HG03521 (cell line): ENCODE measurements at regions not wholly inside any gene's neighbourhood (a gene's known extent, or its start where the extent isn't known, plus 50 kb on each side); places are given as distances from the start of the nearest gene placed in this dataset.

Experiments
- ATAC-seq: cut with Tn5 transposase; IDR thresholded peaks from one replicate; pipeline ENCODE4 v1.9.1; 2021; ENCODE audit warnings: mild to moderate bottlenecking, moderate library complexity; ENCODE audit not compliant: unreplicated experiment

DNA sequence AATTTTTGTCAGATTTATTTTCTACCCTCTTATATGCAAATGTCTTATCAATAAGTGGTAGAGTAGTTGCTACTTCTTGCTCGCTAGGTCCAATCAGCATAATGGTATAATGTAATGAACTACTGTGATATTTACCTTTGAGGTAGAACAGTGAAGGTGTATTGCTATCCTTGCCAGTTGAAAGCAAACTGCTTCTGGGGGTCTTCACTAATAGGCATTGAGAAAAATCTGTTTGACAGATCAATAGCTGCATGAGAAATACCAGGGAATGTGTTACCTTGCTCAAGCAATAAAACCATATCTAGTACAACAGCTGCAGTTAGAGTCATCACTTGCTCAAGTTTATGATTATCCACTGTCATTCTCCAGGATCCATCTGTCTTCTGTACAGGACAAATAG is 50.1 kb upstream of the EFEMP1 start:
- no peak for ATAC-seq

DNA sequence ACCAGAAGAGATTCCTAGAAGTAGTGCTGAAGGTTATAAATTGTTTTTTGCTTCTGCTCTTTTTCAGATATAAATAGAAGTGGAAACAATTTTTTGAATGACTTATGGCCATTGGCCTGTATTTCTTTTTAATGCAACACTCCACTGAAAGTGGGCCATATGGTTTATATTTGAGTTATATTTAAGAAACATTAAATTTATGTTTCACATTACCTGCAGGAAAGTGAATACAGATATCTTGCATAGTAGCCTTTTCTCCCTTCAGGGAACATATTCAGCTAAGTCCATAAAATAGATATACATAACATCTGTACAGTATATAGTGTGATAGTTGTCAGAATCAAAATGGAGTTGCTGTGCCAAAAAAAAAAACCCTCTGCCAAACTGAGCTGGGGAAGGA is 53.1 kb upstream of the EFEMP1 start:
- no peak for ATAC-seq

DNA sequence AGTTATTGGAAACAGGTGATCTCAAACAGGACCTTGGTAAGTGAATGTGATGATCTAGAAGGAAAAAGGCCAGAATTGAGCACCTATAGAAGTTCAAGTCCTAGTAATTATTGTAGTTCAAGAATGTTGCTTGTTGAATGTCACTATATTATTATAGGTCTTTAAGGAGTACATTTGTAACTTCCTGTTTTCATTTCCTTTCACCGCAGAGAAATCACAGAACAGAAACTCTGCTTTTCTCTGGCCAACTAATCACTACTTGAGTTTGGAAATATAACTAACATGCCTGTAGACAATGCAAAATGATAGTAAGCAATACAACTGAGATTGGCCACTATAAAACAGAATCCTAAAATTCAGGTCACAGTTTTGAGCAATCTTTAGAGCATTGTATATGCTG is 61.8 kb upstream of the EFEMP1 start:
- ATAC-seq: peak; percentile 75

DNA sequence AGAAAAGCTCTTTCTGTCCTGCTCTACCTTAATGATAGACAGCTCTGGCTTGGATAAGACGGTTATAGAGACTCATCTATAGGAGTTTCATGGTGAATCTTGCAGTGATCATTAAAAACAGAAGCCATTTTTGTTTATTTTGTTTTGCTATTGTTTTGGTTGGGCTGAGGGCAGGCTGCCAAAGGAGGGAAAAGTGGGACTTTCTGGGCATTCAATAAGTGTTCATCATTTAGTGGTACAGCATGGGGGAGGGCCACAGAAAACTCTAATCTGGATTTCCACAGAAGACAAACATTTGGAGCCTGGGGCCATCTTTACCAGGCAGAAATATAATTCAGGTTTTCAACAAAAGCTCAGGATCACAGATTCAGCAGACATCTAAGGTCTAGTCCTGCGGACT is 62.4 kb upstream of the EFEMP1 start:
- ATAC-seq: no peak

DNA sequence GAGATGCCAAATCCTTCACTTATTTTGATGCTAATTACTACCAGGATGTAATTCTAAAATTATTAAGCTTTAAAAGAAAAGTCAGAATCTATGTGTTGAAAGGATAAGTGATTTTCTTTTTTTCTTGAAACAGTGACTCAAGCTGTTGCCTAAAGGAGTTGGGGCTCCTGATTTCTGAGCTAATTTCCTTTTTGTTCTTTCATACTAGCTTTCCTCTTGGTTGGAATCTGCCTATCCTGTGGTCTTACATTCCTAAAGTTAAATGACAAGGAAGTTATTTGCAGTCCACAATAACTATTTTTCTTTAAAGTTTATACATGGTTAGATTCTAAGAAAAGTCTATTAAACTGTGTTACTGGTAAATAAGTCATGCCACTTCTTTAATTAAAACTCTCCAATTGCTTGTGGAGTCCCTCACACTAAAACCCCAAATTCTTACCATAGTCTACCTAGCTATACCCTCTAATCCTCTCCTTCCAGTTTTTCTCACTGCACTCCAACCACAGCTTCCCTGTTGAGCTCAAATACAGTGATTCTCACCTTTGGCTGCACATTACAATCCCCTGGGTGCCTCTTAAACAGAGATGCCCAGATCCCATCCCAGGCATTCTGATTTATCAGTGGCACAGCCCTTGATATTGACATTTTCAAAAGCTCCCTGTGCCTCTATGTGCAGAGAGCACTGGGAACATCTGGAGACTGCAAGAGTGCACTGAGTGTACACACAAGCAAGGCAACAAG is 63.3 kb upstream of the EFEMP1 start:
- no peak for ATAC-seq

DNA sequence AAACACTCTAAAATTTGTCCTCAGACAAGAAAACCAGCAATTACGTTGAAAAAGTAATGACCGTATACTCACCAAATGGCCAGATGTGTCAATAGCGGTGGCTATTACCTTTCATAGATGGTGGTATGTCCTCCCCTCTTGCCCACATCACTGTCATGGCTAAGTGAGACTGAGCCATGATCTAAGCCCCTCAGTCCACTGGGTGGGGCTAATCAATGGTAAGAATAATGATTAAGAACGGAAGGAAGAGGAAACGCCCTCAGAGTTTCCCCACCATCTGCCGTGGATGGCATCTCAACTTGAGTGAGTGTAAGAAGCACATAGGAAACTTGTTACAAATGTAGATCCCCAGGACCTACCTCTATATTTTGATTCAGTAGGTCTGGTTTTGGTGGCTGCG is 65.8 kb upstream of the EFEMP1 start:
- ATAC-seq: no peak

DNA sequence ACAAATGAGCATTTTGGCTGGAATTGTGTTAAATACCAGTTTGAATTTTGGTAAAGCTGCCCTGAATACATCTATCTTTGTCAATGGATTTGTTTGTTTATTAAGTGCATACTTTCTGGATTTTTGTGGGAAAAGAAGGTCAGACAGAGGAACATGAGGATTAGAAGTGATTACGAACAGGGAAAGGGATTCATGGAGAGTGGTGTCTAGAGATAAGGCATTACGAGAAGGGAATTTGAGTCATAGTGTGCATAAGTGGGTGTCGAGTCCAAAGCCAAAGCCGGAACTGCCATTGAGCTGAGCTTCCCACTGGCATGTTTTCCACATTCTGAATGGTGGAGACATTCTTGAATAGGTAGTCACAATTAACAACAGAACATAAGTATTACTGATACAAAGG is 68.9 kb upstream of the EFEMP1 start:
- no peak for ATAC-seq

DNA sequence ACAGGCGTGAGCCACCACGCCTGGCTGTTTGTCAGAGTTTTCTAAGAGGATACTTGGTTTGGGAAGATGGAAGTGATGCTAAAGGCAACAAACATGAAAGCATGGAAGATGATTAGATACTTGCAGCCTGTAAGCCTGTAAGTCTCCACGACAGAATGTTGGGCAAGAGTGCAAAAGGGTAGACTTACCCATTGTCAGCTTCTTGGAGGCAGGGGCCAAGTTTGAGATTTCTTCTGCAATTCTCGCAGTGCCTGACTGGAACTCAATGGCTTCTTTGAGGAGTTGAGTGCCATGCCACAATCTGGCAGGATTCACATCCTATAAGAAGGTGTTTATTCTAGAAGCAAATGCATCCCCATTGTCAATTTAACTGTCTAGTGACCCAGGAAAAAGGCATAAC is 70.1 kb upstream of the EFEMP1 start:
- ATAC-seq: no peak

DNA sequence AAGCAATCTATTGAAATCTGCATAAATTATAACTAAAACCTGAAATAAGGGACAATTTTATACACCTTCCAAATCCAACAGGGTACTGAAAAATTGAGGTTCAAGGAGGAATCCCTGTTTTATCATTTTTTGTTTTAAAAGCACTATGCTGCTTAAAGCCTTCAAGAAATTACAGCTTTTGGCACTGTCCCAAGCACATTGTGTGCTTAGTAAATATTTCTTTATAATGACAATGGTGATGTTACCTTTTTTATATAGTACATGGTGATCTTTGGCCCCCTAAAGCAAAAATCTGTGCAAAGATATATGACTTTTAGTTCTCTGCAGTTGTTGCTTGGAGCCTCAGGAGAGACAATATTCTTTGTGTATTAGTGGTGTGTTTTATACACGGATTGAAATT is 71.6 kb upstream of the EFEMP1 start:
- ATAC-seq: no peak

DNA sequence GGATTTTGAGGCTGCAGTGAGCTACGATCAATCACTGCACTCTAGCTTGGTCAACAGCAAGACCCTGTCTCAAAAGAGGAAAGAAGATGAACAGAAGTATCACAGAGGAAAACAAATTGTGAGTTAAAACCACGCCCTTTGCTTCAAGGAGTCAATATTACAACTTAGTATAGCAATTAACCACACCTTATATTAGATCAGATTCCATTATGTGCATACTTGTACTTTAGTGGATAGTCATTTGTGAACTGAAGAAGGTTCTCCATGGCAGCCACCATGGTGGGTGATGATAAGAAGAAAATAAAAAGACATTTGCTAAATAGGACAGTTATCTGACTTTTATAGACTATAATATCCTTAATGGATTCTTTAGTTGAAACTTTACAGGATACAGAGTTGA is 72.3 kb upstream of the EFEMP1 start:
- ATAC-seq: no peak

DNA sequence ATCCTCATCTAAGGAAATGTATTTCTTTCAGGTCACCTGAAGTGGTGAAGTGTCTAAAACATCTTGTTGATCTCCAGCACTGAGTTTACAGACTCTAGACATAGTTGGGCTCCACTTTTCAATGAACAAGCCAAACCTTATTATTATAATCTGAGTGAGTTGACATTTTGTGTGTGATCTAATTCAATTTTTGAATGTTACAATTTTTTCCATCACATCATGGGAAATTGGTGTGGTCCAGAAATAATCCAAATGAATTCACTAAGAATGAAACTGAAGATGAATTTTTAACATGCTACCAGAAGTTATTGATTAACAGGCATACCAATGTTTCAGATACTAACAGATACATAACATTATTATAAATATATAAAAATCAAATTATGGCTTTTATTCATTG is 75.6 kb upstream of the EFEMP1 start:
- ATAC-seq: no peak

DNA sequence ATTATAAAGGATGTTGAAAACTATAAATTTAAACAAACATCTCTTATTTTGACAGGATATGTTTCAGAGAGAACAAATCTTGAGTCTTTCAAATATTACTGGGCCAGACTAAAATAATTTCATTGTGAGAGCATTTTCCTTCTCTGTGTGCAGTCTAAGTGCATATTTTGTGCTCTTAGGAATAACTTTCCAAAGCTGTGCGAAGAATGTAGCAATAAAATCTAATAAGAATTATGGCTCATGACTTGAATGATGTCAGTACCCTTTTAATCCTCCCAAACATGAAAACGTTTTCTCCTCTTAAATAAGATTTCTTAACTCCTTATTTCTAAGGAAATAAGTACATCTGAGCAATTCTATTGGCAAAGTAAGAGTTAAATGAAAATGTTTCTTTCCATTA is 76.2 kb upstream of the EFEMP1 start:
- no peak for ATAC-seq

DNA sequence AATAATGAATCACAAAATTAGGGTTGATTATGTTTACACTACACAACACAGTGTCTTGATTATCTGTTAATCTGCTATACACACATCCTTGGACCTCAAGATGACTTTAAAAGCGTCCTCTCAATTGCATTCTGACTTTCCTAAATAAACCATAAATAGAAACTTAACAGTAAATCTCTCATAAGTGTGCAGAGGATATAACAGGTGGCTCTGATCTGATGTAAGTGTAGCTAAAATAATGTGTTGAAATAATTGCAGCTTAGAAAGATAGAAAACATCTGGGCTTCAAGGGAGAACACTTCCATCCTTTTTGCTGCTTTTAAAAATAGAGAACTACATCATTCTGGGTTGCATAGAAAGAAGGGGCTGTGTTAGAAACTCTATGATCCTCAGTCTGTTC is 78.4 kb upstream of the EFEMP1 start:
- no peak for ATAC-seq

DNA sequence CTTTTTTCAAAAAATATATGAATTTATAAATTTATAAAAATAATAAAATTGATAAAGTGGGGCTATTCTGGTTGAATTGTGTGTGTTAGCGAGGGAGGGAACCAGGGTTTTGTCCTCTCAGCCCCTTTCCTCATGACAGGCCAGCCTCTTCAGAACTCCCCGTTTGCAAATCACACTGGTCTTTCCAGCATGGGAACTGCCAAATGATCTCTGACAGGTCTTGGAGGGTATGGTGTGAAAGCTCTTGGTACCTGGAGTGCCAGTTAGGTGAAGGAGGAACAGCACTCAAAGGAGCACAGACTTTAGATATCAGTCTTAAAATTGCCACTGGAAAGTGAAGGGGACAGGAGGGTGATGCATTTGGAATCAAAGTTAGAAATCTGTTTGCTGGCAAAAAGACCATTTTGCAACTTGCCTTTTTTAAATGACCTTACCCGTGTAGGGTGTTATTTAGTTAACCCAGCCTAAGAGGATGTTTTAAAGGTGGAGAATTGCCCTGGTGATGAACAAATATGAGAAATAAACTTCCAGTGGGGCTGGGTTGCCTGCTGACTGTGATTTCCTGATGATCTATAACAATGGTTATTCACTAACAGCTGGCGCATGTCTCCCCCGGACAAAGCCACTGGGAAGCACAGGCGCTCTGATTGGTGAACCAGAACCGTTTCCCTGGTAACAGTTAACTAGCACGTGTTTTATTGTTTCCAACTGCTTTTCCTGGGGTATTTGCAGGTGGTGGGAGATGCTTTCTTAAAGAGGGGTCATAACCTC is 85.3 kb upstream of the EFEMP1 start:
- ATAC-seq: no peak

DNA sequence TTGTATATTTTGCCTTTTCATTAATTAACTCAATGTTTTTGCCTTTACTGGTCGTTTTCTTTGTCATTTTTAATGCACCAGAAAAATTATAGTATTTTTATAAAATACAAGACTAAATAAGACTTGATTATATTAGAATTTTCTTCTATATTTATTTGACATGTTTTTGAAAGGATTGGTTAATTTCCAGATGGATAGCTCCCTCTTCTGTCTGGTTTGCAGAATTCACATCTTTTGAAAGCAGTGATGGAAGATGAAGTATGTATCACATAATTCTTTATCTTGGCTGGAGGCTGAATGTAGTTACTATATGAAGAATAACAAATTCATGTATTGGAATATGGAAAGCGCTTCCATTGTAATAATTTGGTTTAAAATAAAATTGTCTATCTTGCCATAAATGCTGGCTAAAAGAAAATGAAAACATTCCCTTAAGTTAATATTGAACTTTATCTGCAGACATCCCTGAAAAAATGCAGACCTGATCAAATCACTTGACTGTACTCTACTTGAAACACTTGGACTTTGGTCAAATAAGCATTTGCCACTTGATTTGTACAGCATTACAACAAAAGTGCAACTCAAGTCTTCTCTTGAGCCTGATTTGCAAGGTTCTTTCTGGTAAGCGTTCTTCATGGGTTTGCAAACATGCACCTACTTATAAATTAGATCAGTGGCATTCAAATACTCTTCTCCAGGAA is 86.3 kb upstream of the EFEMP1 start:
- no peak for ATAC-seq

DNA sequence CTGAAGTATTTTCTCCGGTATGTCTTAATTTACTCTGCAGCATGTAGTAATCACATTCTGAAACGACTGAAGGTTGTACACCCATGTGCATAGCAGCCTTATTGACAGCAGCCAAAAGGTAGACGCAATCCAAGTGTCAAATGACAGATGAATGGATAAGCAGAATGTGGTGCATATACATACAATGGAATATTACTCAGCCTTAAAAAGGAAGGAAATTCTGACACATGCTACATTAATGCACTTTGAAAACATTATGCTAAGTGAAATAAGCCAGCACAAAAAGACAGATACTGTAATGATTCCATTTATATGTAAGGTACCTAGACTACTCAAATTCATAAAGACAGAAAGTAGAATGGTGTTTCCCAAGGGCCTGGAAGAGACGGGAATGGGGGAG is 88.0 kb upstream of the EFEMP1 start:
- ATAC-seq: no peak

DNA sequence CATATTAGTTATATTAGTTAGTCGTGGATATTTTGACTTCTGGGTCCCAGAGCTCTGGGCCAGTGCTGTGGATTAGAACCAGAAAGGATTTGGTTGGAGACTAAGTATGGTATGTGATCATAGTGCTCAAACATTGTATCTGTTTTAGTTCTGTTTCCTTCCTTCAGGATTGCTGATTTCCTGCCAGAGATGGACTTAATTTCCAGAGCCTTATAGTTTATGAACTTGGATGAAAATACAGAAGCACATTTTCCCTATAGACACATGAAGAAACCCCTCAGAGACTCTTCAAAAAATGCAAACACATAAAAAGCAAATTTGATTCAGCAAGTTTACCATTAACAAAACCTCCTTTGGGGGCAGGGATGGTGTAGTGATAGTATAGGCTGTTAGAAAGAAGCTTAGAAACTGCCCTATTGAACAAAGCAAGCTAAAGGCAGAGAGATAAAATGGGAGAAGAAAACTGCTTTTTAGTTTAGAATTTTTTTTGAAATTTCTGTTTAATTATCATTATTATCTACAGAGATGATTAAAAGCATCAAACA is 88.7 kb upstream of the EFEMP1 start:
- ATAC-seq: no peak

DNA sequence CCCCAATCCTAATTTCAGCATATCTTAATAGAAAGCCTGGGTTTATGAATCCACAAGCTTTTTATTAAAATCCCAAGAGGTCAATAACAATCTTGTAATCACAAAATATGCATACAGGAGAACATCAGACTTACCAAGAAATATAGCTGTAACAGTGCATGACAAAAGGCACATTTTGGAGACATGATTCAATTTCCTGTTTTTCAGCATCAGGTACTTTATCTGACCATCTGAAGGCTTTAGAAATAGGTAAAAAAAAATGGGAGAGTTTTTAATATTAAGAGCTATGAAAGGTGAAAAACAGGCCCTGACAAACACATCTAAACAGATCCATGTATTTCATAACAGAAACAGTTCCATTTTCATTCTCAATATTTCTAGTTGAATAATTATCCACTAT is 89.9 kb upstream of the EFEMP1 start:
- no peak for ATAC-seq

DNA sequence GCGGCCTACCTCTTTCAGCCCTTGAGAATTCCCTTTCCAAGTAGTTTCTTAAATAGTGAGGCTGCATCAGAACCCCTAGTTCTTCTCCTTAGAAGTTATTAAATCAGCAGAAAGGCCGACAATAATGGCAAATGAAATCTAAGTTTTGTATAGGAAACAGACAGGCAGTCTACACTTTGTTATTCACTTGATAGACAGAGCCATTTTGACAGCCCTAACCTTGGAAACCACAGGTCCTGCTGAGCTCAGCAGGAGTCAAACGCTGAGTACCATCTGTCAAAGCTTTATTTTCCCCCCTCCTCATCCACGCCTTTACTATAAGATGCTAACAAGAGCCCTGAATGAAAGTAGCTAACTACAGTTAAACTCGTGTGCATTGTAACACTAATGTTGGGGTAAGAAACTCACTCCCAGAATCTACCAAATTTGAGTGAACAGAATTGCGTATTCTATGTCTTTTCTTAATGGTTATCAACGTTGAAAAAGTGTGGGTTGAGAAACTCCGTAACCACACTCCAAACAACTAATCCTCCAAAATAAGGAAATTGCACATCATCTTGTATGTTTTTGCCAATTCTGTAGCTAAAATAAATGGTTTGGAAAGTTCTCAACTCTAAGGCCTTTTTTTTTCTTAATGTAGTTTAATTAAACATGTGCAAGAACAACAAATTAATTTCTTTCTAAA is 90.6 kb upstream of the EFEMP1 start:
- ATAC-seq: no peak

DNA sequence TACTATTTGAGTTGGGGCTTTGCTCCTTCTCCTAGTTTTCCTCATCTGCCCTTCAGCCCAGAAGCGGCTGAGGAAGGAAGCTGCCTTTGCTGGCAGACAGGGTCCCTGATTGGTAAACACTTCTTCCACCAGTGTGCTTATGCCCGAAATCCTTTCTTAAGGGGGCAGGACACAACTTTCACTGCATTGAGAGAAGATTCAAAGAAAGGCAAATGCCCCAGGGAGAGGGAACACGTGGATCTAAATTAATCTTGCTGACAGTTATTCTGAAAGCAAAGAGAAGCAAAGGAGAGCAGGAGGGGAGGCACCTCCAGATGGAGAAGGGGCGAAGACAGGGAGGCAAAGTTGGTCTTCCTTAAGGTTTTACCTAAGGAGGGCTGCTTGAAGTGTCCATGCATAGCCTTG is 92.1 kb upstream of the EFEMP1 start:
- no peak for ATAC-seq

DNA sequence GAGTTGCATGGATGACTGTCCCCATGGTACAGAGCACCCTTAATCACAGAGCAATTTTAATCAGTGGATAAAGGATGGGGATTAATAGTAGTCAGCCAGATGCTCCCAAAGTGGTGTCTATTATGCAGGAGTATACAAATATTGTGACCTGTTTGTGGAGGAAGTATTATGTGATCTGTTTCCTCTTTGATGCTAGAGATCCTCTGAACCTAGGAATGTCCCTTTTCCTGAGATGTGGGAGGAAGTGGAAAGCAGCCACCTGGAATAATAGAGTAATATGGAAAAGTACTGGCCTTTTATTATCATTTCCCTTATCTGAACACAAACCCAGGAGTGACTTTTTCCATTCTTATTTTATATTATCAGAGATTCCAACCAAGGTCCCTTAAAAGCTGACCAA is 94.2 kb upstream of the EFEMP1 start:
- no peak for ATAC-seq
